NCI-H226 (cell line): ENCODE measurements at regions not wholly inside any gene's neighbourhood (a gene's known extent, or its start where the extent isn't known, plus 50 kb on each side); places are given as distances from the start of the nearest gene placed in this dataset.
A peak's percentile ranks its signal among the peaks of the same experiment; 100 is the strongest.

Source experiments
- DNase-seq: peaks from one replicate; pipeline ENCODE4 v3.0.0-alpha.2; 2015

DNA sequence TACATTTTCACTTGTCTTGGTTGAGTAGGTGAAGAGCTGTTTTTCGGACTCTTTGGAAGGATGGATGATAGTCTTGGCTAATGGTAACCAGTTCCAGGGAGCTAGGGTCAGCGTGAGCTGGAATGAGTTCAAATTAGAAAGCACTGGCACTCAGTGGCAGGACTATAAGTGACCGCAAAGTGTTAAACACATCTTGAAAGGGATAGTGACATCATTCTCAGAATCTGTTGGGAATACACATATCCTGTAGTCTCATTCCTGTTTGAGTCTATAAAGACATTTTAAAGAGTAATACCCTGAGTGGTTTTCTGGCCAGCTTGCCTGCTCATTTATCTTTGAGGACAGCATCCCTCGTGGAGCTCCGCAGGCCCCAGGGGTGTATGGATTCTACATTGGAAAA lies 56.7 kb upstream of the TMEM248 start:
- no peak for DNase-seq

DNA sequence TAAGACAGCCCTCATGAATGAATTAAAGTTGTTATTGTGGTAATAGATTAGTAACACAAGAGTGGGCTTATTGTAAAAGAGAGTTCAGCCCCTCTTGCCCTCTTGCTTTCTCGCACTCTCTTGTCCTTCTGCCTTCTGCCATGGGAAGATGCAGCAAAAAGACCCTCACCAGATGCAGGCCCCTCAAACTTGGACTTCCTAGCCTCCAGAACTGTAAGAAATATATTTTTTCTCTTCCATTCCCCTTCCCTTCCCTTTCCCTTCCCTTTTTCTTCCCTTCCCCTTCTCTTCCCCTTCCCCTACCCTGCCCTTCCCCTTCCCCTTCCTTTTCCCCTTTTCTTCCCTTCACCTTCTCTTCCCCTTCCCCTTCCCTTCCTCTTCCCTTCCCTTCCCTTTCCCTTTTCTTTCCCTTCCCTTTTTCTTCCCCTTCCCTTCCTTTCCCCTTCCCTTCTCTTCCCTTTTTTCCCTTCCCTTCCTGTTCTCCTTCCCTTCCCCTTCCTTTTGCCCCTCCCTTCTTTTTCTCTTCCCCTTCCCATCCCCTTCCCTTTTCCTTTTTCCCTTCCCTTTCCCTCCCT lies 55.6 kb upstream of the TMEM248 start:
- no peak for DNase-seq

DNA sequence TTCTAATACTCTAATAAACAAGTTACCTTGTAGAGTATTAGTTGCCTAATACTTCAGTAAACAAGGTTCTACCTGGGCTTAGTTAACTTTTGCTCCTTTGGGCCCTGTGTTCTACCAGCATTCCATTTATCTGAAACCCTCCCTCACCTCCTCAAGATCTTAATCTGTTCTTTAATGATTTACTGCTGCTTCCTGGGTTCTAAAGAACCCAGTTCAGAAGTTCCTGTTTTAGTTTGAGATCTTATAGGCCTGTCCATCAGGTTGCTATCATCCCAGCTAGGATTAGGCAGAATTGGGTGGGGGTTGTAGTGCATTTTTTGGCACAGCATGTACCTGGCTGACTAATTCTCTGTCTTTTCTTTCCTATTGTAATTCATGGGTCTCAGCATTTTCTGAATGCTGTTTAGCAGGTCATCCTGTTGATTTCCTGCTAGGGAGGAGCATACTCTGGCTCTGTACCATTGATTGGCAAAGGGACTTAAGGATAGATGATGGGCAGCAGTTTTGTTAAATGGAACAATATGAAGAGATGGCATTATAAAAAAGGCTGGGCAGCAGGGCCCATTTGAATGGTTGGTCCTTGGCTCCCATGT lies 53.7 kb upstream of the TMEM248 start:
- DNase-seq: no peak

DNA sequence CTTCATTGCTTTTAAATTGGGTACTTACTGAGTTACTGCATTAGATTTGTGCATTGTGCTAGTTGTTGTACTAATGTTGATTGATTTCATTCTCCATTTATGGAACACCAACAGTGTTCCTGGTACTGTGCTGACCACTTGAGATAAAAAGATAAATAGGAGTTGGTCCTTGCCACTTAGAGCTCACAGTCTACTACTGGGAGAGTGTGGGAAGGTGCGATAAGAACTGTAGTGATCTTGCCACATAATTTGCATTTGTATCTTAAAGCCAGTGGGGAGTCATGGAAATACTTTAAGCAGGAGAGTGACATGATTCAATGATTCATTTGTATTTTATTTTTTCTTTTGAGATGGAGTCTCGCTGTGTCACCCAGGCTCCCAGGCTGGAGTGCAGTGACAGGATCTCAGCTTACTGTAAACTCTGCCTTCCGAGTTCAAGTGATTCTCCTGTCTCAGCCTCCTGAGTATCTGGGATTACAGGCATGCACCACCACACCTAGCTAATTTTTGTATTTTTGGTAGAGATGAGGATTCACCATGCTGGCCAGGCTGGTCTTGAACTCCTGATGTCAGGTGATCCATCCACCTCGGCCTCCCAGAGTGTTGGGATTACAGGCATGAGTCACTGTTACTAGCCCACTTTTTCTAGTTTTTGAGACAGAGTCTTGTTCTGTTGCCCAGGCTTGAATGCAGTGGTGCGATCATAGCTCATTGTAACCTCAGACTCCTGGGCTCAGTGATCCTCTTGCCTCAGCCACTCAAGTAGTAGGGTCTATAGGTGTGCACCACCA lies 51.2 kb upstream of the TMEM248 start:
- no peak for DNase-seq

DNA sequence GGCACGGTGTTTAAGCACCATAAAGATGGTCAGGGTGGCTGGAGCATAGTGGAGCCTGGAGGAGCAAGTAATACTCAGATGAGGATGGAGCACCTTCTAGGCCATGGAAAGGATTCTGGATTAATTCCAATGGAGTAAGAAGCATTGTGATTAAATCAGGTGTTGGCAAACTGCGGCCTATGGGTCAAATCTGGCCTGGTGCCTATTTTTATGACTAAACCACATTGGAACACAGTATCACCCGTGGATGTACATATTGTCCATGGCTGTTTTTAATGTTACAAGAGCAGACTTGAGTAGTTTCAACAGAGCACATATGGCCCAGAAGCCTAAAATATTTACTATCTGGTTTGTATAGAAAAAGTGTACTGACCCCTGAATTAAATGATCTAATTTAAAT lies 49.9 kb upstream of the TMEM248 start:
- DNase-seq: peak; percentile 20
